ENCODE measurements at regions not wholly inside any gene's neighbourhood (a gene's known extent, or its start where the extent isn't known, plus 50 kb on each side); places are given as distances from the start of the nearest gene placed in this dataset.

GRCh38 chr2:238563551-238563950, 136.8 kb downstream of the ASB1 start:
- TF ChIP-seq GATA2 (IDR thresholded peaks at IDR 0.05; ENCODE audit: low read depth, low read length), result no peak
- no peak for TF ChIP-seq GATA3 (IDR thresholded peaks at IDR 0.05; ENCODE audit: low read depth, low read length)

Data from SH-SY5Y (cell line).